ENCODE measurements at regions not wholly inside any gene's neighbourhood (a gene's known extent, or its start where the extent isn't known, plus 50 kb on each side); places are given as distances from the start of the nearest gene placed in this dataset.
"Not testable (repeated sequence)": the region's sequence is repeated elsewhere in the genome, so short reads cannot be mapped to it uniquely, and the experiment has no call there.

DNA sequence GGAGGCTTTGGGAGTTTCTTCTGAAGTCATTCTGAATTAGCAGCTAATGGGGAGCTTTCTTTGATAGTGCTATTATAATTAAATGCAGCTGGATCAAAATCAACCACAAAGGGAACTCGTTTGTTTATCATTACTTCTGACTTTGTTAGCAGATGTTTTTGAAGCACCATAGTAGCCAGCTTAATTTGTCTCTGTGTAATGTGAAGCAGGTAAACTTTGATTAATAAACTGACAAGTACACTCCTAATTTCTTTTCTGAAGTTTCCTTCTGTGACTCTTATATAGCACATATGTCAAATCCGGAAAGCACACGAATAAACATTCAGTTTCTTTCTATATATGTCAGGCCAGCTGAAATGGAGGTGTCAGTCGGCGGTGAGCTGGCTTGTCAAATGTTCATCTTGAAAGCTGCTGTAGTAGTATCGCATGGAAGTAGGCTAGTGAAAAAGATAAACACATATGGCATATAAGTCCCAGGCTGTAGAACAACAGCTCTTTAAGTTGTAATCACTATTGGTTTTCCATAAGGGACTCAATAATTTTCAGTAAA, 451.9 kb upstream of the ZEB2 start:
- no peak for DNase-seq (ENCODE audit: low read depth in 1 of 2, low spot score in 1 of 2)
- Histone ChIP-seq H3K27me3 (ENCODE audit: insufficient read depth, poor library complexity, severe bottlenecking) (no peaks in the 10 kb centered on the region), H3K4me3 (replicated peaks; ENCODE audit: insufficient read depth, low read length) (no peak overlapping the region), H3K27ac (replicated peaks) (no peak overlapping the region)
- TF ChIP-seq GABPA (IDR thresholded peaks at IDR 0.05; ENCODE audit: low read depth) (no peak), SPI1 (IDR thresholded peaks at IDR 0.05; ENCODE audit: borderline replicate concordance, low read depth) (no peak), POLR2AphosphoS5 (IDR thresholded peaks at IDR 0.05; ENCODE audit: low read depth) (no peak)
- TF ChIP-seq, protein P1, sequence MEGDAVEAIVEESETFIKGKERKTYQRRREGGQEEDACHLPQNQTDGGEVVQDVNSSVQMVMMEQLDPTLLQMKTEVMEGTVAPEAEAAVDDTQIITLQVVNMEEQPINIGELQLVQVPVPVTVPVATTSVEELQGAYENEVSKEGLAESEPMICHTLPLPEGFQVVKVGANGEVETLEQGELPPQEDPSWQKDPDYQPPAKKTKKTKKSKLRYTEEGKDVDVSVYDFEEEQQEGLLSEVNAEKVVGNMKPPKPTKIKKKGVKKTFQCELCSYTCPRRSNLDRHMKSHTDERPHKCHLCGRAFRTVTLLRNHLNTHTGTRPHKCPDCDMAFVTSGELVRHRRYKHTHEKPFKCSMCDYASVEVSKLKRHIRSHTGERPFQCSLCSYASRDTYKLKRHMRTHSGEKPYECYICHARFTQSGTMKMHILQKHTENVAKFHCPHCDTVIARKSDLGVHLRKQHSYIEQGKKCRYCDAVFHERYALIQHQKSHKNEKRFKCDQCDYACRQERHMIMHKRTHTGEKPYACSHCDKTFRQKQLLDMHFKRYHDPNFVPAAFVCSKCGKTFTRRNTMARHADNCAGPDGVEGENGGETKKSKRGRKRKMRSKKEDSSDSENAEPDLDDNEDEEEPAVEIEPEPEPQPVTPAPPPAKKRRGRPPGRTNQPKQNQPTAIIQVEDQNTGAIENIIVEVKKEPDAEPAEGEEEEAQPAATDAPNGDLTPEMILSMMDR (IDR thresholded peaks at IDR 0.05; ENCODE audit: insufficient read depth, low read length), result no peak
- TF ChIP-seq, protein P2, sequence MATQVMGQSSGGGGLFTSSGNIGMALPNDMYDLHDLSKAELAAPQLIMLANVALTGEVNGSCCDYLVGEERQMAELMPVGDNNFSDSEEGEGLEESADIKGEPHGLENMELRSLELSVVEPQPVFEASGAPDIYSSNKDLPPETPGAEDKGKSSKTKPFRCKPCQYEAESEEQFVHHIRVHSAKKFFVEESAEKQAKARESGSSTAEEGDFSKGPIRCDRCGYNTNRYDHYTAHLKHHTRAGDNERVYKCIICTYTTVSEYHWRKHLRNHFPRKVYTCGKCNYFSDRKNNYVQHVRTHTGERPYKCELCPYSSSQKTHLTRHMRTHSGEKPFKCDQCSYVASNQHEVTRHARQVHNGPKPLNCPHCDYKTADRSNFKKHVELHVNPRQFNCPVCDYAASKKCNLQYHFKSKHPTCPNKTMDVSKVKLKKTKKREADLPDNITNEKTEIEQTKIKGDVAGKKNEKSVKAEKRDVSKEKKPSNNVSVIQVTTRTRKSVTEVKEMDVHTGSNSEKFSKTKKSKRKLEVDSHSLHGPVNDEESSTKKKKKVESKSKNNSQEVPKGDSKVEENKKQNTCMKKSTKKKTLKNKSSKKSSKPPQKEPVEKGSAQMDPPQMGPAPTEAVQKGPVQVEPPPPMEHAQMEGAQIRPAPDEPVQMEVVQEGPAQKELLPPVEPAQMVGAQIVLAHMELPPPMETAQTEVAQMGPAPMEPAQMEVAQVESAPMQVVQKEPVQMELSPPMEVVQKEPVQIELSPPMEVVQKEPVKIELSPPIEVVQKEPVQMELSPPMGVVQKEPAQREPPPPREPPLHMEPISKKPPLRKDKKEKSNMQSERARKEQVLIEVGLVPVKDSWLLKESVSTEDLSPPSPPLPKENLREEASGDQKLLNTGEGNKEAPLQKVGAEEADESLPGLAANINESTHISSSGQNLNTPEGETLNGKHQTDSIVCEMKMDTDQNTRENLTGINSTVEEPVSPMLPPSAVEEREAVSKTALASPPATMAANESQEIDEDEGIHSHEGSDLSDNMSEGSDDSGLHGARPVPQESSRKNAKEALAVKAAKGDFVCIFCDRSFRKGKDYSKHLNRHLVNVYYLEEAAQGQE (IDR thresholded peaks at IDR 0.05; ENCODE audit: insufficient replicate concordance, low read depth), result no peak

DNA sequence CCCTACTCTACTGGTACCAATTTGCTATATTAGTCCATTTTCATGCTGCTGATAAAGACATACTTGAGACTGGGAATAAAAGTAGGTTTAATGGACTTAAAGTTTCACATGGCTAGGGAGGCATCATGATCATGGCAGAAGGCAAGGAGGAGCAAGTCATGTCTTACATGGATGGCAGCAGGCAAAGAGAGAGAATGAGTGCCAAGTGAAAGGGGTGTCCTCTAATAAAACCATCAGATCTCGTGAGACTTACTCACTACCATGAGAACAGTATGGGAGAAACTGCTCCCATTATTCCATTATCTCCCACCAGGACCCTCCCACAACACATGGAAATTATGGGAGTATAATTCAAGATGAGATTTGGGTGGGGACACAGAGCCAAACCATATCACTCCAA, 450.5 kb upstream of the ZEB2 start:
- not testable (repeated sequence) for H3K27me3 ChIP-seq (ENCODE audit: insufficient read depth, poor library complexity, severe bottlenecking); H3K27ac ChIP-seq (replicated peaks); H3K4me3 ChIP-seq (replicated peaks; ENCODE audit: insufficient read depth, low read length); DNase-seq (ENCODE audit: low read depth in 1 of 2, low spot score in 1 of 2)

DNA sequence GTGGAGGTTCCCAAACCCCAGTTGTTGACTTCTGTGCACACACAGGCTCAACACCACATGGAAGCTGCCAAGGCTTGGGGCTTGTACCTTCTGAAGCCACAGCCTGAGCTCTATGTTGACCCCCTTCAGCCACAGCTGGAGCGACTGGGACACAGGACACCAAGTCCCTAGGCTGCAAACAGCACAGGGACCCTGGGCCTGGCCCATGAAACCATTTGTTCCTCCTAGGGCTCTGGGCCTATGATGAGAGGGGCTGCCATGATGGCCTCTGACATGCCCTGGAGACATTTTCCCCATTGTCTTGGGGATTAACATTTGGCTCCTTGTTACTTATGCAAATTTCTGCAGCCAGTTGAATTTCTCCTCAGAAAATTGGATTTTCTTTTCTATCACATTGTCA, 449.6 kb upstream of the ZEB2 start:
- DNase-seq (ENCODE audit: low read depth in 1 of 2, low spot score in 1 of 2); H3K27me3 ChIP-seq (ENCODE audit: insufficient read depth, poor library complexity, severe bottlenecking); H3K27ac ChIP-seq (replicated peaks); H3K4me3 ChIP-seq (replicated peaks; ENCODE audit: insufficient read depth, low read length): not testable (repeated sequence)

DNA sequence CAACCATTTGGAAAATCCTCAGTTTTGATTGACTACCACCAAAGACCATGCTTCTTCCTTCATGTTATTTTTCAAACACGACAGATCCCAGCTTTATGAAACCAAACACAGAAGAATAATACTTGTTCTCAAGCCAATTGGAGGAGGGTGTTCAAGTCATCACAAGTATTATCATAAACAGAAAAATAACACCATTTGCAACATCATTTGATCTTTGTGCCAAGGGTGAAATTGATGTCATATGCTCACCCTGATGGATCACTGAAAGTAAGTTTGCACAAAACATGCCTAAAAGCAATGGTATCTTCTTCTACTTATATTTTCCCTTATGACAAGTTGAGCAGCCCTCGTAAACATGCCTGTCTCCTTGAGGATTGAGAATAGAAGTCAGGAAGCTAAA, 448.0 kb upstream of the ZEB2 start:
- H3K27me3 ChIP-seq (ENCODE audit: insufficient read depth, poor library complexity, severe bottlenecking), result no peaks in the 10 kb centered on the region
- no peak overlapping the region for H3K4me3 ChIP-seq (replicated peaks; ENCODE audit: insufficient read depth, low read length)
- DNase-seq (ENCODE audit: low read depth in 1 of 2, low spot score in 1 of 2), result no peak
- H3K27ac ChIP-seq (replicated peaks), result no peak overlapping the region
- TF ChIP-seq POLR2AphosphoS5 (IDR thresholded peaks at IDR 0.05; ENCODE audit: low read depth) (no peak), GABPA (IDR thresholded peaks at IDR 0.05; ENCODE audit: low read depth) (no peak), SPI1 (IDR thresholded peaks at IDR 0.05; ENCODE audit: borderline replicate concordance, low read depth) (no peak)
- TF ChIP-seq, protein P2 (IDR thresholded peaks at IDR 0.05; ENCODE audit: insufficient replicate concordance, low read depth), result no peak
- TF ChIP-seq, protein P1 (IDR thresholded peaks at IDR 0.05; ENCODE audit: insufficient read depth, low read length), result no peak

DNA sequence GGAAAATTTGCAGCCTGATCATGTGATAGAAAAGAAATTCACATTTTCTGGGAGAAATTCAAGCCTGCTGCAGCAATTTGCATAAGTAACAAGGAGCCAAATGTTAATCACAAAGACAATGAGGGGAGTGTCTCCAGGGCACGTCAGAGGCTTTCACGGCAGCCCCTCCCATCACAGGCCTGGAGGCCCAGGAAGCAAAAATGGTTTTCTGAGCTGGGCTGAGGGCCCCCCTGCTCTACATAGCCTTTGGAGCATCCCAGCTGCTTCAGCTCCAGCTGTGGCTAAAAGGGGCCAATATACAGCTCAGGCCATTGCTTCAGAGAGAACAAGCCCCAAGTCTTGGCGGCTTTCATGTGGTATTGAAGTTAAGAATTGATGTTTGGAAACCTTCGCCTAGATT, 445.3 kb upstream of the ZEB2 start:
- TF ChIP-seq, protein P2 (IDR thresholded peaks at IDR 0.05; ENCODE audit: insufficient replicate concordance, low read depth), result no peak
- TF ChIP-seq SPI1 (IDR thresholded peaks at IDR 0.05; ENCODE audit: borderline replicate concordance, low read depth) (no peak), GABPA (IDR thresholded peaks at IDR 0.05; ENCODE audit: low read depth) (no peak), POLR2AphosphoS5 (IDR thresholded peaks at IDR 0.05; ENCODE audit: low read depth) (no peak)
- TF ChIP-seq, protein P1 (IDR thresholded peaks at IDR 0.05; ENCODE audit: insufficient read depth, low read length), result no peak
- no peak for DNase-seq (ENCODE audit: low read depth in 1 of 2, low spot score in 1 of 2)
- Histone ChIP-seq H3K4me3 (replicated peaks; ENCODE audit: insufficient read depth, low read length) (no peak overlapping the region), H3K27me3 (ENCODE audit: insufficient read depth, poor library complexity, severe bottlenecking) (no peaks in the 10 kb centered on the region), H3K27ac (replicated peaks) (no peak overlapping the region)

Measured in HL-60 (cell line).